KBM-7 (cell line): ENCODE measurements at regions not wholly inside any gene's neighbourhood (a gene's known extent, or its start where the extent isn't known, plus 50 kb on each side); places are given as distances from the start of the nearest gene placed in this dataset.
"Not testable (repeated sequence)": the region's sequence is repeated elsewhere in the genome, so short reads cannot be mapped to it uniquely, and the experiment has no call there.

Experiments
- DNase-seq: peaks from one replicate; pipeline ENCODE4 v3.0.0-alpha.2; 2015
- in situ Hi-C: fragments of 300-500 bp; cut with MboI; formaldehyde crosslinking; loops from 2 replicates; pipeline ENCODE4 v1.14.3; 2020; ENCODE audit warnings: low sequenced_read_pairs, low pct_unique_long_range_greater_than_20kb, mixed read lengths

DNA sequence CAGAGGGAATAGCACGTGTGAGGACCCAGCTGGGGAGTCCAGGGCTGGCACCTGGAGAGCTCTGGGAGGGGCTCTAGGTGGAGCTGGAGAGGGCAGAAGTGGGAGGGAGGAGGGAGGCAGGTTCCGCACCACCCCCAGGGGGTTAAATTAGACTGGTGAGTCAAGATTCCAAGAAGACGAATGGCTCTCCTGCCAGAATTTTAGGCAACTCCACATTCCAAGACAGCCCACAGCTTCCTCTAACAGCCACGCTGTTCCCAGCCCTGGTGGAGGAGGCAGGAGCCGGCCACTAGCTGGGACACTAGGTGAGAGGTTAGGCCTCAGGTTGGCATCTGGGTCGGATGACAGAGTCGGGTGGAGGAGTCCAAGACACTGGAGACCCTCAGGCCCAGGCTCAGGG is 60.2 kb downstream of the TFAP2C start:
- in situ Hi-C loops, result no loop called here
- no peak for DNase-seq

DNA sequence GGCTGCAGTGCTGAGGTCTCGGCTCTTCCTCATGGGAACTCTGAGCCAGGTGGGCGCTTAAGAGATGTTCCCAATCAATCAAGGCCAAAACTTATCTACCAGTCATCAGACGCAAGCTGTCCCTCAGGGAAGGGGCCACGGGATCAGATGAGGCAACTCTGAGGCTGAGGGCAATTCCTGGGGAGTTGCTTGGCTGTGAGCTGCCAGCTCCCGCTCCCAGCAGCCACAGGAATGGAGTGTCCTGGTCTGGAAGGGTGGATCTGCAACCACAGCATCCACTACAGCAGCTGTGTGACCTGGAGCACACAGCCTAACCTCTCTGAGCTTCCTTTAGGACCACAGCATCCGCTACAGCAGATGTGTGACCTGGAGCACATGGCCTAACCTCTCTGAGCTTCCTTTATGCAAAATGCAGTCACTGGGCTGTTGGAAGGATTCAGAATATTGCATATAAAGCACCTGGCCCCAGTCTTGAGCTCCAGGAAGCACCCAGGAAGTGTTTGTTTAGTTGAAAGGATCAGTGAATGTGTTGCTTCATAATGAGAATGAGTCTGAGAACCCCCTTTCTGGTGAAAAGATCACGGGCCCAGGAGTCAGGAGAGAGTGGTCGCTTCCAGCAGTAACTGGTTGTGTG is 60.9 kb downstream of the TFAP2C start:
- no peak for DNase-seq
- in situ Hi-C loops, result no loop called here

DNA sequence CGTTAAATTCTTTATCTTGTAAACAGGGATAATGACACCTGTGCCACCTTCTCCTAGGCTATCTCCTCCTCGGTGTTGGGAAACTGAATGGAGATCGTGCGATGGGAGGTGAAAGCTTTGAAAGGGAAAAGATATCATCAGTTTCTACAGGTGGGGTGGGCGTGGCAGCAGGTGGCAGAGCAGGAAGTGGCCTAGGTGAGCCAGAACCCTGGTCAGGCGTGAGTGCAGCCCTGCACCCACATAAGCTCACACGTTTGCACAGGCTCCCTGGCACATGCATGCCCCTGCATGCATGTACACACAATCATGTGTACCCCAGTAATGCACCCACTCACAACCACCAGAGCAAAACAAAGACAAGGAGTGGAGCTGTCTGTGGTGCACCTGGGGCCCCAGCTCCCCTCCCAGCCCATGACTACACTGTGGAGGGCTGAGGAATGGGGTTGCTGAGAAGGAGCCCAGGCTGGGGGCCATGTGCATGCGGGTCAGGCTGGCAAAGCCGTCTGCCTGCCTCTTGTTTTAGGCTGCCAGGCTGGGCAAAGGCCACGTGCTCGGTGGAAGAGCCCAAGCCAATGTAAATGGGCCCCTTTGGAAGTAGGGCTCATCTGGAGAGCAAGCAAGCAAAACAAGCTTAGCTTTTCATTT is 61.5 kb downstream of the TFAP2C start:
- no peak for DNase-seq
- in situ Hi-C loops, result no loop called here

DNA sequence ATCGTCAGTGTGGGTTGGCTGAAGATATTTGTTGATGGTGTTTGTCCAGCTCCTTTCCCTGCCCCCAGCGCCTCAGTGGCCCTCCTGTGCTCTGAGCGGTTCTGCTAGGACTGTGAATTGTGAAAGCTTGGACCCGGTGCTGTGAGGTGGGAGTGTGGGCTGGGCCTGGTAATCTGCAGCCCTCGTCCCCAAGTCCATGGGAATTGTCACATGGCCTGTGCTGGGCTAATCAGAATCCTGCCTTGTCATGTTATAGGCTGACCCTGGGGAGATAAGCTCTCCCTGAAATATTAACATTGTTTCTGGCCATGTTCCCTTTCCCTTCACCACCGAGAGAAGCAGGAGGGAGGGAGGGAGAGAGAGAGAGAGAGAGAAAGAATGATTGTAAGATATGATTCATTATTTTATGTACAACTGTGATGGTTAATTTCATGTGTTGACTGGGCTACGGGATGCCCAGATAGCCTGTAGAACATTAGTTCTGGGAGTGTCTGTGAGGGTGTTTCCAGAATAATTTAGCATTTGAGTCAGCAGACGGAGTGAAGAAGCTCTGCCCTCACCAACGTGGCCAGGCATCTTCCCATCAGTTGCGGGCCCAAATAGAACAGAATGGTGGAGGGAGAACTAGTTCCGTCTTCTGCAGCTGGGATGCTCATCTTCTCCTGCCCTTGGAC is 62.4 kb downstream of the TFAP2C start:
- no peak for DNase-seq
- in situ Hi-C loops, result no loop called here

DNA sequence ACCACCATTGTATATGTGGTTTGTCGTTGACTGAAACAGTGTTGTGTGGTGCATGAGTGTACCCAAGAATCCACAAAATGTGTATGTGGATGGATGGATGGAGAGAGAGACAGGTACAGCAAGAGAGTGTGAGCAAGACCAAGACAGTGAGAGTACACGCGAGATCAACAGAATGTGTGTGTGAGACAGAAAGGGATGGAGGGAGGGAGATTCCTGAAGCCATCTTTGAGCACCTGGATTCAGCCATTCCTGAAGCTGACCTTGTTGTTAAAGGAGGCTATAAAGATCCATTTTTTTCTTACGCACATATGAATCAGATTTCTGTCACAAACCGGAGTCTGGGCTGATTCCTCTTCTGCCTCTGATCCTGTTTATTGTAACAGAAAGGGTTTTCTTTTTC is 64.1 kb downstream of the TFAP2C start:
- in situ Hi-C loops, result no loop called here

DNA sequence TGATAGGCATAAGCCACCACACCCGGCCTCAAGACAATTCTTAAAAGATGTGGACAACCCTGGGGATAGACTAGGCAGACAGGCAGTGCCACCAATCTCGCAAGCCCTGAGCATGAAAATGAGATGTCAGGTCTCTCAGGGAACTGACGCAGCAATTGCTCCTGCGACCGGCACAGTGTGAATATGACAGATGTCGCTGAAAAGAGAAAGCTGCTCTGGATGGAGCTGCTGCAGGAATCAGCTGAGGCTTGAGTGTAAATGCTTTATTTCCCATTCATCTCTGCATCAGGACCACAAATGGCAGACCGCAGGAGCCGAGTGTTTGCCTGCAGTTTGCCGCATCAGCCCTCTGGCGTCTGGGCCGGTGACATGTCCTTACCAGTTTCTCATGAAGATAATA is 68.4 kb downstream of the TFAP2C start:
- in situ Hi-C loops, result no loop called here
- no peak for DNase-seq

More for the DNA sequence above, 64.1 kb downstream of the TFAP2C start:
- no peak for DNase-seq

DNA sequence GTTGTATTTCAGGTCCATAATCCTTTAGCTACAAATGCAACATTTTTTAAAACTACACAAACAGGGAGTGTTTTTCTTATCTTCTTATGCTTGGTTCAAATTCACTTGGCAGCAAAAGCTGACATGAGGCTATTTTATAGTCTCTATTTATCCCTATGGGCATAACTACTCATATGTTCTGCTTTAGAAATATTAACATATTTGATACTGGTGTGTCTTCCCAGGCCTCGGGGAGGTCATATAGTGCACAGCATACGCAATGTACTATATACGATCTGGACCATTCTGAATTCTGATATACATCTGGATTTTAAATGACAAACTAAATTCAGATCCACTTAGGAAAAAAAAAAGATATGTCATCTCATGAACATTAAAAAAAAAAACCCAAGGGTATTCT is 69.2 kb downstream of the TFAP2C start:
- DNase-seq, result no peak
- in situ Hi-C loops, result no loop called here

DNA sequence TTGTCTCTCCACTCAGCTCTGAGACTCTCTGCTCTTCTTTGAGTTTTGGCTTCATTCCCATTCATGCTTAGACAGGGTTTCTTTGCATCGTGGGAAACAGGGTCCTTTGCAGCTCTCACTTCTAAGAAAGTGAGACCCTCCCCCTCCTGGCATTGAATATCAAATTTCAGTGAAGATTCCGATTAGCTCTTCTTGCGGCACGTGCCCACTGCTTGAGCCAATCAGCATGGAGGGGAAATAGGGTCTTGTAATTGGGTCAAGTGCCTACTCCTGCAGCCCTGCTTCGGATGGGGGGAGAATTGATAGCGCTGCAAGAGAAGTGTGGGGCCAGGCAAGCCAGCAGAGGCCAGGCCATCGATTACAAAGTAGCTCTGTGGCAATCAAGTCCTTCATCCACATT is 69.6 kb downstream of the TFAP2C start:
- DNase-seq, result no peak

DNA sequence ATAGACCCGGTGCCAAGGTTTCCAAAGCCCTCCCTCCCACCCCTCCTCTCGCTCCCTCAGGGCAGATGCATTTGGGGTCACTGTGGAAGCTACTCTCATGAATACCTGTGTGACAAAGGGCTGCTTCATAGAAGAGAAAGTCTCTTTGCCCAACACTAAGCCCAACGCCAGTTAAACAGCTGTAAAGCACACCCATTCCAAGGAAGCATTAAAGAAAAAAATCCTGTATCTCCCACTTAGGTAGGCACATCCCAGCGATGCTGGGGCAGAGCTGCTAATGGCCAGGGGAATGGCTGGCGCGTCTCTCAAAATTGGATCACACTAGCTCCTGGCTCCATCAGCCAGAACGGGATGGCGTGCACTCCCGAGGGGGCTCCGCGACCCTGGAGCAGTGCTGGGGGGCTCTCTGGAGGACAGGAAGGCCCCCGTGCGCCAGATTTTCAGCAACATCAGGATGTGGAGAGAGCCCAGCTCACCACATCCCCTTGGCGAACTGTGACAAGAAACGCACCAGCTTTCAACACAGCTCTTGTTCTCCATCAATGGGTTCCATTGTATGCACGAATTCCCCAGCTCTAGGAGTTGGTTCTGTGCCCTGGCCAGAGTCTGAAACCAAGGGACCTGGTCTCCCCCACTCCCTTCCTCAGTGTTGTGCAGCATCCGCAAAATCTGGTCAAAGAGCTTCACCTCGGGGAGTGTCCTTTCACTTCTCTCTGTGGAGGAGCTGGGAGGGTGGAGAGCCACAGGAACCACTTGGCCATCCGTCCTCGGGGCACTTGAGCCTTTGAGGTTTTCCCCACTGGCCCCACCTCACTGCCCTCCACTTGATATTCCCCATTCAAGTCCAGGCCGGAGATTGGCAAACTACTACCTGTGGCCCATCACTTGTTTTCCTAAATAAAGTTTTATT is 74.1 kb downstream of the TFAP2C start:
- no peak for DNase-seq
- in situ Hi-C loops, result no loop called here

More for the DNA sequence above, 69.6 kb downstream of the TFAP2C start:
- in situ Hi-C loops, result no loop called here

DNA sequence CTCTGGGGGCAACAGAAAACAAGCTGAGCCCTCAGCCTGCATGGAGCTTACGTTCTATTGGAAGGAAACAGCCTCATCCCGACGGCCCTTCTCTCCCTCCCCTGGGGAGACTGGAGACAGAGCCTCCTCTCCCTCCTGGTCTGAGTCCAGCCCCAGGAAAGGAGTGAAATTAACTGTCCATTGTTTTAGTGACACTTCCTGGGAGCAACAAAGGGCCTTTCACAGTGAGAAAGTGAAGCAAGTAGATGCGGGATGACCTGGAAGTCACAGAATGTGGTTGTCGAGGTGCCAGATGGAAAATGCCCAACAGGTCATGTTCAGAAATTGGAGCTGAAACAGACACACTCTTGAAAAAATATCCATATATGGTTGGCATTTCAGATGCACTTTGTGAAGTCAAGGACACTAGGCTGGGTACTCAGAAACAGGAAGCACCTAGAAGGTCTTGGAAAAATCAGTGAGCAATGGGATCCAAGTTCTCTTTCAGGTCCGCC is 77.8 kb downstream of the TFAP2C start:
- in situ Hi-C loops, result no loop called here
- no peak for DNase-seq

DNA sequence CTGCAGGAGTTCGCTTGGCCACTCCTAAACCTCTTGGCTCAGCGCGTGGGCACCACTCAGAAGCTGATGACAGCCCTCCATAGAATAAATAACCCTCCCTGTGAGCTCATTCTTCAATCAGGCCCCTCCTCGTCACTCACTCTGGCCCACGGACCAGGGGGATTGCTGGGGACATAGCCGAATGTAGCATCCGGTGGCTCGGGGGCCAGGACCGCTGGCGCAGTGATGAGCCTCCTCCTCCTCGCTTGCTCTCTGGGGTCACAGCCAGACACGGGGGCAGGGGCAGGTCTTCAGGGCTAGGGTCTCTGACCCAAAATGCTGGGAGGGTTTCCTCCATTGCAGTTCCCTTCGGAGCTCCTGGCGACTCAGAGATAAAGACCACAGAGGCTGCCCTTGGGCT is 79.9 kb downstream of the TFAP2C start:
- in situ Hi-C loops, result no loop called here
- no peak for DNase-seq

DNA sequence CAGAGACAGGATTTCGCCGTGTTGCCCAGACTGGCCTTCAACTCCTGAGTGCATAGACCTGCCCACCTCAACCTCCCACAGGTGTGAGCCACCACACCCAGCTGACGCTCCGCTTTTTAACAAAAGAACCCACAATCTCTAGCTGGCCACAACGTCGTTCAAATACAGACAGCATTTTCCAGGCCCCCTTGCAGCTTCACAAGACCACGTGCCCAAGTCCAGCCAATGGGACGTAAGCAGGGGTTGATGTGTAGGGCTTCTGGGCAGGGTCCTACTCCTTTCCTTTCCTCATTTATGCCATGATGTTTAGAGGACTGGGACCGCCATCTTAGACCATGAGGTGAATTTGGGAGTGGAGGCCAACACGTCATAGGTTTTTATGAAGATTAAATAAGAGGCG is 81.0 kb downstream of the TFAP2C start:
- in situ Hi-C loops, result no loop called here
- DNase-seq, result no peak

DNA sequence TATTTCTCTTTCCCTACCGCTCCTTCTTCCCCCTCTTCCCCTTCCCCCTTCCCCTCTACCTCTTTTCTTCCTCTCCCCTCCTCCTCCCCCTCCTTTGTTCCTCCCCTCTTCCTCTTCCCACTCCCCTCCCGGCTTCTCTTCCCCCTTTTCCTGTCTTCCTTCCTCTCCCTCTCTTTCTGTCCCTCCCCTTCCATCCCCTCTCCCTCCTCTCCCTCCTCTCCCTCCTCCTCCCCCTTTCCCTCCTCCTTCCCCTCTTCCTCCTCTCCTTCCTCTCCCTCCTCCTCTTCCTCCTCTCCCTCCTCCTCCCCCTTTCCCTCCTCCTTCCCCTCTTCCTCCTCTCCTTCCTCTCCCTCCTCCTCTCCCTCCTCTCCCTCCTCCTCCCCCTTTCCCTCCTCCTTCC is 81.5 kb downstream of the TFAP2C start:
- in situ Hi-C loops, DNase-seq: not testable (repeated sequence)

DNA sequence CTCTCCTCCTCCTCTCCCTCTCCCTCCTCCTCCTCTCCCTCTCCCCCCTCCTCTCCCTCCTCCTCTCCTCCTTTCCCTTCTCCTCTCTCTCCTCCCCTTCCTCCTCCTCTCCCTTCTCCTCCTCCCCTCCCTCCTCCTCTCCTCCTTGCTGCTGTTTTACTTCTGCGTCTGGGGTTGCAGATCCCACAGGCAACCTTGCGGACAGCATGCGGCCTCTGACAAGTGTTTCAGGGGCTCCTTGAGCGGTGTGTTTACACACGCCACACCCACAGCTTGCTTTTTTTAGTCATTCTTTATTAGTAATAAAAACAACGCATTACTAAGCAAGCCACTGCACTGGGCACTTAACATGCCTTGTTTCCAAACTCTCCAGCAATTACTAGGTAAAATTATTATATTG is 81.9 kb downstream of the TFAP2C start:
- in situ Hi-C loops, result no loop called here

DNA sequence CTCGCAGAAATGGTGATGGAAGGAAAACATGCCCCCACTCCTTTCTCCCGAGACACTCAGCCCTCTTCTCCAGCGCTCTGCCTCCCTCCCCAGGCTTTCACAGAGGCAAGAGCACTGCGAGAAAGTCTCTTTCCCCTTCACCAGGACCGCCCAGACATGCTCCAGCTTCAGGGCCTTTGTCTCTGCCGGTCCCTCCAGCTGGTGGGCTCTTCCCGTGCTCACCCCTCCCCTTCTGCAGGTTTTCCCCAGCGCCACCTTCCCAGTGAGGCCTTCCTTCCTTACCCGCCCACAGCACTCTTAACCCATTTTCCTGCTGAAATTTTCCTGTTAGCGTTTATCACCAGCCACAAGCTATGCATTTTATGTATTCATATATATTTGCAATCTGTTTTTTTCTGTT is 86.2 kb downstream of the TFAP2C start:
- no peak for DNase-seq
- in situ Hi-C loops, result no loop called here

More for the DNA sequence above, 81.9 kb downstream of the TFAP2C start:
- DNase-seq, result no peak

DNA sequence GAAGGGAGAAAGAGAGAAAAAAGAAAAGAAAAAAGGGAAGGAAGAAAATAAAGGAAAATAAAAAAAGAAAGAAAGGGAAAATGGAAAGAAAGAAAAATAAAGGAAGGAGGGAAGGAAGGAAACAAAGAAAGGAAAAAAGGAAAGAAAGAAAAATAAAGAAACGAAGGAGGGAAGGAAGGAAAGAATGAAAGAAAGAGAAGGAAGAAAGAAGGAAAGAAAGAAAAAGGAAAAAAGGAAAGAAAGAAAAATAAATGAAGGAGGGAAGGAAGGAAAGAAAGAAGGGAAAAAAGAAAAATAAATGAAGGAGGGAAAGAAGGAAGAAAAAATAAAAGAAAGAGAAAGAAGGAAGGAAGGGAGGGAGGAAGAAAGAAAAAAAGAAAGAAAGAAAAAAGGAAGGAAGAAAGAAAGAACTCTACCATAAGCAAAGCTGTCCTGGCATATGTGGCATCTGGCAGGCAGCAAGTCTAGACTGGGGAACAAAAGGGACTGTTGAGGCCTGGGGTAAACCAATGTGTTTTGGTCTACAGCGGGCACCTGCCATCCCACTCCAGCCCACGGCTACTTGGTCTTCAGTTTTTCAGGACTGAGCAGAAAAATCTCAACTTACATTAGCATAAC is 86.9 kb downstream of the TFAP2C start:
- no peak for DNase-seq
- in situ Hi-C loops, result no loop called here

DNA sequence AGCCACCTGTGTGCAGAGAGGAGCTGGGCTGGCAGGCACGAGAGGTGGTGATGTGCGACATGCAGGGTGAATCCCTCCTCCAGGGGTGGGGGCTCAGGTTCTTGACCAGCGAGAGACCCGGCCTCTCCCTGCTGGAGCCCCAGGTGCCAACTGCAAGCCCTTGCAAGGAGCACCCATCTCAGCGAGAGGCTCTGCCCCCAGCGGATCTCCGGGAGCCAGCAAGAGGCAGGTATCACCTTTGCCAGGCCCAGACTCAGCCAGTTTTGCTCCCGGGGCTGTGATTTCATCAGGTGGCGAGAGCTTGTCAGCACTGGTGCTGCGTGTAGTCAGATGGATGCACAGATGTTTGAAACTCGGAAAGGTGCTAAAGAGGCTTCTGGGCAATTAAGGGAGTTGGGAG is 87.7 kb downstream of the TFAP2C start:
- in situ Hi-C loops, result no loop called here
- no peak for DNase-seq

DNA sequence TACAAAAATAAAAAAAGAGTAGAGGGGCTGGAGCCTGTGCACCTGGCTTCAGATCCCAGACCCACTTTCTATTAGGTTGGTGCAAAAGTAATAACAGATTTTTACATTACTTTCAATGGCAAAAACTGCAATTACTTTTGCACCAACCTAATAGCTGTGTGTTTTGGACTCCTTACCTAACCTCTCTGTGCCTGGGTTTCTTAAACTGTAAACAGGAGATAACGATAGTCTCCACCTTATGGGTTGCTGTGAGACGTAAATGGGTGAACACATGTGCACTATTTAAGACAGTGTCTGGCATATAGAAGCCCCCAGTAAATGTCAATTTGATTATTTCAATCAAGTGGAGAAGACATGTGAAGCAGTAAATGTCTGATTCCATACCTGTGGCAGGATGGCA is 89.7 kb downstream of the TFAP2C start:
- in situ Hi-C loops, result no loop called here
- DNase-seq, result no peak

DNA sequence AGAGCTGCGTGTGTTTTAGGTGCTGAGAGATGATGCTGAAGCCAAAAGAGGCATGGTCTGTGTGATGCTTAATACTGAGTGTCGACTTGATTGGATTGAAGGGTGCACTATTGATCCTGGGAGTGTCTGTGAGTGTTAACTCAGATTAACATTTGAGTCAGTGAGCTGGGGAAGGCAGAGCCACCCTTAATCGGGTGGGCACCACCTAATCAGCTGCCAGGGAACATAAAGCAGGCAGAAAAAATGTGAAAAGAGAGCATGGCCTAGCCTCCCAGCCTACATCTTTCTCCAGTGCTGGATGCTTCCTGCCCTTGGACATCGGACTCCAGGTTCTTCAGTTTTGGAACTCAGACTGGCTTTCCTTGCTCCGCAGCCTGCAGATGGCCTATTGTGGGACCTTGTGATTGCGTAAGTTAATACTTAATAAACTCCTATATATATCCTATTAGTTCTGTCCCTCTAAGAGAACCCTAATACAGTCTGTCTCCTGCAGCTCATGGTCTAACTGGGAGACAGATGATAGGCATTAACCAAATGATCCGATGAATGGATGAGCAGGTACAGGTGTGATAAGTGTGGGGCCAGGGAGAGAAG is 91.6 kb downstream of the TFAP2C start:
- DNase-seq, result no peak
- in situ Hi-C loops, result no loop called here
